Right lobe of liver (tissue), 4 donors: ENCODE measurements at regions not wholly inside any gene's neighbourhood (a gene's known extent, or its start where the extent isn't known, plus 50 kb on each side); places are given as distances from the start of the nearest gene placed in this dataset.

ENCODE experiments used
- CTCF ChIP-seq, 4 donors: fragments of 200-600 bp in 3 of 4; fragments of 450-650 bp in 1 of 4; IDR thresholded peaks; one replicate each; pipeline versions ENCODE4 v1.5.1 to v1.8.0; 2016 to 2022; ENCODE audit warnings: antibody characterized with exemption in 4 of 4, mild to moderate bottlenecking in 2 of 4
- POLR2A ChIP-seq: fragments of 450-650 bp; IDR thresholded peaks from one replicate; pipeline ENCODE4 v1.6.1; 2017; ENCODE audit warnings: antibody characterized with exemption, mild to moderate bottlenecking
- donor health status: DM: no; HTN: no; CAD: no.
- donor health status: DM: no; HTN: no; CAD: no.
- donor health status: DM: no; HTN: yes; CAD: no.

GRCh38 chr3:144384241-144384979 is 412.8 kb downstream of the DIPK2A start:
- TF ChIP-seq CTCF (IDR thresholded peaks at IDR 0.05): no peak
- no peak for TF ChIP-seq POLR2A
